Cardiac septum (tissue), 1 donor: ENCODE measurements at regions not wholly inside any gene's neighbourhood (a gene's known extent, or its start where the extent isn't known, plus 50 kb on each side); places are given as distances from the start of the nearest gene placed in this dataset.

Experiments
- DNase-seq: peaks from one replicate; pipeline ENCODE4 v3.0.0-alpha.2; 2020; ENCODE audit warnings: low spot score
- intact Hi-C: fragments of 100-400 bp; cut with DNase I; formaldehyde crosslinking; loops from one replicate; pipeline ENCODE4 v1.14.0; 2022
- donor health status: DM: no; HTN: no; CAD: no.

- intact Hi-C loops: no loop called here
- DNase-seq: no peak
These were observed 93.9 kb upstream of the CDH8 start for GRCh38 chr16:62130101-62130500.

- intact Hi-C loops: no loop called here
- no peak for DNase-seq
These were observed 69.0 kb upstream of the CDH8 start for GRCh38 chr16:62105244-62105643.

GRCh38 chr16:62102588-62102987 is 66.3 kb upstream of the CDH8 start:
- intact Hi-C loops: no loop called here
- DNase-seq: no peak

GRCh38 chr16:62100651-62101050 is 64.4 kb upstream of the CDH8 start:
- intact Hi-C loops: no loop called here

GRCh38 chr16:62089715-62090114 is 53.5 kb upstream of the CDH8 start:
- intact Hi-C loops: no loop called here
- no peak for DNase-seq

More at GRCh38 chr16:62100651-62101050, 64.4 kb upstream of the CDH8 start:
- no peak for DNase-seq

- DNase-seq: no peak
- intact Hi-C loops: no loop called here
These were observed 52.6 kb upstream of the CDH8 start for GRCh38 chr16:62088731-62089410.
